ENCODE measurements at regions not wholly inside any gene's neighbourhood (a gene's known extent, or its start where the extent isn't known, plus 50 kb on each side); places are given as distances from the start of the nearest gene placed in this dataset.

- CTCF ChIA-PET (ENCODE audit: partially characterized antibody) = interaction anchor here (0.8 kb wide), 2 partner anchors 15 to 17 kb away, joined by 3 read pairs; no protein-coding TSS in a partner anchor
- Histone ChIP-seq H3K9me3 (ENCODE audit: insufficient read depth in 2 of 2, low read depth in 1 of 2, low read length in 1 of 2) (no peaks in the 10 kb centered on the region), H3K18ac (ENCODE audit: extremely low read depth, low read length) (no peak overlapping the region), H3K4me3 (ENCODE audit: extremely low read depth in 1 of 4, insufficient read depth in 2 of 4, low read depth in 3 of 4, low read length in 4 of 4) (no peak overlapping the region), H2BK120ac (replicated peaks; ENCODE audit: low read depth, low read length) (no peak overlapping the region), H3K4me2 (ENCODE audit: insufficient read depth in 1 of 2, low read depth in 2 of 2, low read length in 2 of 2) (no peak overlapping the region; a peak in 1 of 4 replicates), H3K36me3 (ENCODE audit: control insufficient read depth in 2 of 4, insufficient read depth in 4 of 4, low read length in 3 of 4) (no peaks in the 10 kb centered on the region), H3K9ac (replicated peaks in 1 of 4; ENCODE audit: extremely low read depth in 1 of 4, low read depth in 3 of 4, low read length in 3 of 4) (no peak overlapping the region), H4K8ac (ENCODE audit: extremely low read depth, insufficient read depth, low read length) (no peak overlapping the region), H3K56ac (replicated peaks; ENCODE audit: insufficient read length, low read depth, low read length) (no peak overlapping the region), H3K23ac (ENCODE audit: insufficient read length) (no peak overlapping the region), H2AK5ac (ENCODE audit: low read depth, low read length) (no peak overlapping the region), H2BK5ac (ENCODE audit: low read depth, low read length) (no peak overlapping the region), H3K4me1 (replicated peaks in 1 of 4; ENCODE audit: control insufficient read depth in 3 of 4, insufficient read depth in 4 of 4, low read length in 3 of 4) (peaks cover 0 to 7% (median 3%) of the 10 kb centered on the region in 4 experiments; a peak in 4 of 7 replicates), H2BK20ac (ENCODE audit: low read length) (no peak overlapping the region), H2BK15ac (ENCODE audit: low read length) (no peak overlapping the region), H2BK12ac (ENCODE audit: low read depth, low read length) (no peak overlapping the region), H3K79me2 (ENCODE audit: control insufficient read depth in 1 of 2, insufficient read depth in 2 of 2, low read length in 2 of 2) (no peaks in the 10 kb centered on the region), H4K91ac (replicated peaks; ENCODE audit: insufficient read length, low read length) (no peak overlapping the region), H3K23me2 (ENCODE audit: low read depth, low read length) (no peaks in the 10 kb centered on the region), H4K20me1 (replicated peaks in 1 of 2; ENCODE audit: control insufficient read depth in 1 of 2, insufficient read depth in 2 of 2, low read length in 2 of 2) (no peaks in the 10 kb centered on the region), H2AFZ (ENCODE audit: low read length) (peak overlapping the region; percentile 95), H3K14ac (ENCODE audit: insufficient read length) (no peak overlapping the region), H3K27me3 (replicated peaks in 1 of 4; ENCODE audit: control insufficient read depth in 3 of 4, extremely low read depth in 1 of 4, insufficient read depth in 3 of 4, low read length in 3 of 4) (no peaks in the 10 kb centered on the region), H3K79me1 (ENCODE audit: low read depth, low read length) (no peaks in the 10 kb centered on the region), H3K4ac (replicated peaks; ENCODE audit: insufficient read length, low read depth, low read length) (no peak overlapping the region), H4K5ac (ENCODE audit: insufficient read length, low read depth, low read length) (no peak overlapping the region), H3K27ac (ENCODE audit: low read depth, low read length) (no peak overlapping the region)
- DNase-seq (ENCODE audit: low read depth in 1 of 2, low spot score in 2 of 2) (no peak), FAIRE-seq (no peak)
- POLR2A ChIA-PET (ENCODE audit: partially characterized antibody) = no interaction called here
- WGBS, 2 experiments (ENCODE audit: extremely low coverage in 1 of 2, insufficient coverage in 1 of 2, insufficient read length in 1 of 2, insufficient replicate concordance in 2 of 2, low coverage in 1 of 2, low lambda C conversion rate in 2 of 2, missing lambda C conversion rate in 1 of 2) = 75% methylated on average over 13 of the region's 13 CpGs; no CpG with 5 or more reads in 1 of the 2 experiments
- TF ChIP-seq CBX8 (IDR thresholded peaks at IDR 0.05; ENCODE audit: borderline replicate concordance, low read depth, low read length) (no peak), SP4 (IDR thresholded peaks at IDR 0.05; ENCODE audit: low read length) (no peak), FOSL1 (IDR thresholded peaks at IDR 0.05; ENCODE audit: insufficient read depth, low read depth, low read length) (no peak), POU5F1 (IDR thresholded peaks at IDR 0.05; ENCODE audit: low read depth, low read length) (no peak), SRF (IDR thresholded peaks at IDR 0.05; ENCODE audit: low read depth, low read length) (no peak), TEAD4 (IDR thresholded peaks at IDR 0.05; ENCODE audit: low read depth, low read length) (no peak), POLR2AphosphoS5 (IDR thresholded peaks at IDR 0.05; ENCODE audit: low read depth, low read length) (no peak), CBX5 (IDR thresholded peaks at IDR 0.05; ENCODE audit: low read depth, low read length) (no peak), CEBPB (IDR thresholded peaks at IDR 0.05; ENCODE audit: low read depth, low read length) (no peak), NANOG (IDR thresholded peaks at IDR 0.05; ENCODE audit: insufficient read depth, low read depth, low read length, poor library complexity, severe bottlenecking) (no peak), SP1 (IDR thresholded peaks at IDR 0.05; ENCODE audit: low read depth, low read length) (no peak), KDM1A (IDR thresholded peaks at IDR 0.05; ENCODE audit: borderline replicate concordance, low read length) (no peak), SIX5 (IDR thresholded peaks at IDR 0.05; ENCODE audit: low read depth, low read length) (no peak), CREB1 (IDR thresholded peaks at IDR 0.05) (no peak), YY1 (IDR thresholded peaks at IDR 0.05; ENCODE audit: low read depth, low read length) (no peak), CTBP2 (IDR thresholded peaks at IDR 0.05; ENCODE audit: borderline replicate concordance, insufficient read depth, insufficient read length, low read length) (no peak), KDM5A (IDR thresholded peaks at IDR 0.05; ENCODE audit: low read length) (no peak)
These were observed 72.9 kb downstream of the TSN start for GRCh38 chr2:121828281-121828731.
